Activated T-helper 17 cell treated with anti-CD3 and anti-CD28 coated beads, Interleukin-2, amount 50 U/mL, for 72 hours (primary cell): ENCODE measurements at regions not wholly inside any gene's neighbourhood (a gene's known extent, or its start where the extent isn't known, plus 50 kb on each side); places are given as distances from the start of the nearest gene placed in this dataset.
A peak's percentile ranks its signal among the peaks of the same experiment; 100 is the strongest.

Experiments
- ATAC-seq: fragments of 150-1000 bp; cut with Tn5 transposase; replicated peaks from 2 replicates; pipeline ENCODE4 v1.10.0; 2021; ENCODE audit warnings: mild to moderate bottlenecking, moderate library complexity
- H3K27ac Mint-ChIP-seq: one replicate; pipeline ENCODE4 v1.8.0; 2022; ENCODE audit warnings: mixed read lengths
- H3K27me3 Mint-ChIP-seq: one replicate; pipeline ENCODE4 v1.8.0; 2022; ENCODE audit warnings: mixed read lengths
- H3K36me3 Mint-ChIP-seq: one replicate; pipeline ENCODE4 v1.8.0; 2022; ENCODE audit warnings: low read depth, mild to moderate bottlenecking, mixed read lengths
- H3K4me1 Mint-ChIP-seq: one replicate; pipeline ENCODE4 v1.8.0; 2022; ENCODE audit warnings: mixed read lengths
- H3K4me3 Mint-ChIP-seq: one replicate; pipeline ENCODE4 v1.8.0; 2022; ENCODE audit warnings: mild to moderate bottlenecking, mixed read lengths
- H3K9me3 Mint-ChIP-seq: one replicate; pipeline ENCODE4 v1.8.0; 2022; ENCODE audit warnings: mixed read lengths

DNA sequence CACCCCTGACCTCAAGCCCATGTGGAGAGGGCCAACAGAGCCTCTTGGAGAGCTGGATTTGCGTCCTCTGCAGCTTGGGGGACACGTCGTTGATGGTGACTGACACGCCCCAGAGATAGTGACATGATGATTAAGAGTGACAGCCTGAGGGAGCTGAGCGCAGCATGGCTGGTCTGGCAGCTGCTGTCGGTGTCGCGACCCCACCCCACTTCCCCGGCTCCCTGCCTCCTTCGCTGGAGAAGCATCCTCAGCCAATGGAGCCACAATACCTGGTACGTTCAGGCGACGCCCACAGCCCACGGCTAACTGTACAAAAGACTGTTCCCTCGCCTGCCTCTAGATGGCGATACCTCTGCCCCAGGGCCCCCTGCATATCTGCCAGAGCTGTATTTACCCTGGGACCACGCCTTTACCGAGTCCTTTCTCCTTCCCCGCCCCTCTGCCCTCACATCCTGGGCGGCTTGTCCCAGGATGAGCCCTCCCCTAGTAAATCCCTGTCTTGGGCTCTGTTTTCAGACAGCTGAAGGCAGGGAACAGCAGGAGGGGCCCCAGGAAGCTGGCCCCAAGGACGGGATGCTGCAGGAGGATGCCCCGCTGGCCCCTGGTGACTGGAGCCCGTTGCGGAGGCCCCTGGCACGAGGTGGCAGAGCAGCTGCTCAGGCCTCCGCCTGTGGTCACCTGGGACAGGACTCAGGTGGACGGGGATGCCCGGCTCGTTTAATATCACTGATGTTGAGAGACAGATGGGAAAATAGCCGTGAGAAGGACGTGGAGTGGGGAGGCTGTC lies 90.6 kb downstream of the RPS6KA4 start:
- peak overlapping the region; percentile 80 for H3K4me3 Mint-ChIP-seq
- H3K27ac Mint-ChIP-seq: no peak overlapping the region
- H3K9me3 Mint-ChIP-seq: no peaks in the 10 kb centered on the region

DNA sequence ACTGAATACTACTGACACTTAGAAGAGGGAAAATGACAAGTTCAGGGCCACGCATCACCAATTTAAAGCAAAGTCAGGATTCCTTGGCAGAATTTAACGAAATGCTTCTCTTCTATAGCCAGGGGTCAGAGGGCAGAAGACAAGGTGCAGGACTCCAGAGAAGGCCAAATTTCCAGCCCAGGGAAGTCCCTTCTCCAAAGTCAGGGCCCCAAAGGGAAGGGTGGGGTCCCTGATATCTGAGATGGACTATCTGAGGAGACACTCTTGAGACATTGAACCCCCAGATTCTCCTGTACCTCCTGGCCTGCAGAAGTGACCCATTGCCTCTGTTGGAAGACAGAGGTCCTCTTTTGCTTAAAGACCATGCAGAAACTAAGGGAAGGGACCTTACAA lies 91.2 kb downstream of the RPS6KA4 start:
- Mint-ChIP-seq H3K4me3 (no peak overlapping the region), H3K27ac (no peak overlapping the region), H3K27me3 (peaks cover 8% of the 10 kb centered on the region), H3K4me1 (peaks cover 5% of the 10 kb centered on the region), H3K36me3 (no peaks in the 10 kb centered on the region), H3K9me3 (no peaks in the 10 kb centered on the region)
- ATAC-seq: no peak

More for the DNA sequence above, 90.6 kb downstream of the RPS6KA4 start:
- peaks cover 8% of the 10 kb centered on the region for H3K27me3 Mint-ChIP-seq
- peak; percentile 91 for ATAC-seq
- no peaks in the 10 kb centered on the region for H3K36me3 Mint-ChIP-seq
- H3K4me1 Mint-ChIP-seq: peaks cover 5% of the 10 kb centered on the region

DNA sequence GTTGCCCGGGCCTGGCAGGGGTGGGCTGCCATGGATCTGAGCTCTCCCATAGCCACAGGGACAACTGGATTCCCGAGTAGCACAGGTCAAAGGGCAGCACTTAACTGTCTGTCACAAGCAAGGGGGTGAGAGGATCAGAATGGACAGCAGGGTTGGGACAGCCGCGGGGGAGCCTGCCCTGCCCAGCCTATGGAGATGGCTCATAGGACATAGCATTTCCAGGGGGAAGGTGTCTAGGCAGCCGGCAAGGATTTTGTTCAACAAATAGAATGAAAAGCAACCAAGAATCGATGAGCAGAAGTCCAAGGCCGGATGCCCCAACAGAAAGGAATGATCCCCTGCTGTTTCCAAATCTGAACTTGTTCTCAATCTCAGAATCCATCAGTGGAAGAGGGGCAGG lies 92.9 kb downstream of the RPS6KA4 start:
- Mint-ChIP-seq H3K4me3 (no peak overlapping the region), H3K27ac (no peak overlapping the region), H3K4me1 (peaks cover 5% of the 10 kb centered on the region), H3K36me3 (no peaks in the 10 kb centered on the region), H3K27me3 (peaks cover 7% of the 10 kb centered on the region), H3K9me3 (no peaks in the 10 kb centered on the region)
- no peak for ATAC-seq

DNA sequence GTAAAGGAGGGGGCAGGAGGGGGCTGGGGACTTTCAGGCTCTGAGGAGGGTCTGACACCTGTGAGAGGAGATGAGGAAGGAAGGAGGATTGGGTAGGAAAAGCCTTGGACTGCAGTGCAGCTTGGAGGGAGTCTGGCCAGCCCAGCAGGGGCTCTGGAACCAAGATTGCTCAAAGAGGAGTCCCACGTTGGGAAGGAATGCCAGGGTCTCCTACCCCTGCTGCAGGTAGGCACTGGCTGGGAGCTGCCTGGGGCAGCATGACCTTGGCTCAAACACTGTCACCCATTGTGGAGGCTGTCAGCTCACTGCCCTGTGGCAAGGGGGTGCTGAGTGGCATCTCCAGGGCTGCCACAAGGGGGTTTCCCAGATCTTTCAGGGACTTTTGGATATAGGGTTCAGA lies 94.5 kb downstream of the RPS6KA4 start:
- H3K36me3 Mint-ChIP-seq: no peaks in the 10 kb centered on the region
- H3K27ac Mint-ChIP-seq: no peak overlapping the region
- no peak for ATAC-seq
- no peaks in the 10 kb centered on the region for H3K9me3 Mint-ChIP-seq
- H3K4me3 Mint-ChIP-seq: no peak overlapping the region
- peaks cover 3% of the 10 kb centered on the region for H3K27me3 Mint-ChIP-seq
- H3K4me1 Mint-ChIP-seq: peaks cover 5% of the 10 kb centered on the region

DNA sequence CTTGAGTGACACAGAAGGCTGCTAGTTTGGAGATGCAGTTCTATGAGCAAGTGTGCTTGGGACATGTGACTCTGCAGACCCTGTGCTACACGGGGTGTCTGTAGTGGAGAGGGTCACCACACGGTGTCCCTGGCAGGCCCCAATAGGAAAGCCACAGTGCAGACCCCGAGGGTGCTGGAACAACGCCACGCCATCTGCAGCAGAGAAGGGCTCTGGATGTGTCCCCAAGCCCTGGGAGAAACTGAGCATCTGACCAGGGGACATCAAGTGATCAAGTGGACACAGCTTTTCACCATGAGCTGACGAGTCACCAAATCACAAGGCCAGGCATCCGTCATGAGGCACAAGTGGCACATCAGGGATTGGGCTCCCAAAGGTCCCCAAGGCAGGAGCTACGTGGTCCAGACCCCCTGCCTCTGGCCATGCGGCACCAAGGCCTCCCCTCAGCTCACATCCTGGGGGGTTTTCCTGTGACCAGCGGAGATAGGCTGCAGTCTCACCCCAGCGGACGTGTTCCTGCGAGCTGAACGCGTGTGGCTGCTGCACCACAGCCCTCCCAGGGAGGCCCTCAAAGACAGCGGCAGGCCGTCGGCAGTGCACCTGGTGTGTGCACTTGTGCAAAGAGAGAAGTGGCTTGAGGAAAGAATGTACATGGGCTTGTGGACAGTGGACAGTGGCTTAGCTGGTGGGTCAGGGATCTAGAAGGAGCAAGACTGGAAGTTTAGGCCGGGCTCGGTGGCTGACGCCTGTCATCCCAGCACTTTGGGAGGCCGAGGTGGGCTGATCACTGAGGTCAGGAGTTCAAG lies 96.7 kb downstream of the RPS6KA4 start:
- Mint-ChIP-seq H3K27me3 (no peaks in the 10 kb centered on the region), H3K27ac (no peak overlapping the region), H3K9me3 (no peaks in the 10 kb centered on the region), H3K4me3 (no peak overlapping the region), H3K36me3 (no peaks in the 10 kb centered on the region), H3K4me1 (no peaks in the 10 kb centered on the region)
- ATAC-seq: no peak

DNA sequence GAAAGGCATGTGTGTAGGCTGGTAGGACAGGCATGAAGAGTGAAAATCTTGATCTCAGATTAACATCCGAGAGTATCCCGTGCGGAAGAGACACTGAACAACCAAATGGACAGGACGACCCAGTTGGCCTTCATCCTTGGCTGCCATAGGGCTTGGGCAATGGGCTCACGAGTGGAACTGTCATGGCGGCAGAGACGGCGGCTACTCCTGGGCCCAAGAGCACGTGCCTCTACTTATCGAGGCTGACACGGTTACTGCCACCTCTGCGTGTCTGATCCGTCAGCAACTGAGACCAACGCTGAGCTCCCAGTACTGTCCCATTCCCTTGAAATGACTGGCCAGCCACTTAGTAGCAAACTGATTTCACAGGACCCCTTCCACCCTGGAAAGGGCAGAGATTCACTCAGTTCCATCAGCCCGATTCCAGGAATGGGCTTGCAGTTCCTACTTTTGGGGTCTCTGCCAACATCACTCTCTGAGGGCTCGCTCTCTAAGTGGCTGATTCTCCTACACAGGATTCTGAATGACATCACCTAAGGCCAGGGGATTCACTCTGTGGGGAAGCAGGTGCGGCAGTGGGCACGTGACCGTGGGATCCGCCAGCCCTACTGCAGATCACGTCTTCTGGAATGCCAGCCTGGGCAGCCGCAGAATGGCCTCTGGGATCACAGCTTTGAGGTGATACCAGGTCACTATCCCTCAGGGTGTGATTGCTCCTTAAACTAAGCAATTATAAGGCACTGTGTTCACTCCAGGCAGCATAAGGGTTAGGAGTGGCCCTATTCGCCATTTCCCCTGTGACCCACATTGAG lies 97.8 kb downstream of the RPS6KA4 start:
- no peak for ATAC-seq
- no peak overlapping the region for H3K4me3 Mint-ChIP-seq
- H3K36me3 Mint-ChIP-seq: no peaks in the 10 kb centered on the region
- H3K27ac Mint-ChIP-seq: no peak overlapping the region
- no peaks in the 10 kb centered on the region for H3K4me1 Mint-ChIP-seq
- no peaks in the 10 kb centered on the region for H3K9me3 Mint-ChIP-seq
- no peaks in the 10 kb centered on the region for H3K27me3 Mint-ChIP-seq

DNA sequence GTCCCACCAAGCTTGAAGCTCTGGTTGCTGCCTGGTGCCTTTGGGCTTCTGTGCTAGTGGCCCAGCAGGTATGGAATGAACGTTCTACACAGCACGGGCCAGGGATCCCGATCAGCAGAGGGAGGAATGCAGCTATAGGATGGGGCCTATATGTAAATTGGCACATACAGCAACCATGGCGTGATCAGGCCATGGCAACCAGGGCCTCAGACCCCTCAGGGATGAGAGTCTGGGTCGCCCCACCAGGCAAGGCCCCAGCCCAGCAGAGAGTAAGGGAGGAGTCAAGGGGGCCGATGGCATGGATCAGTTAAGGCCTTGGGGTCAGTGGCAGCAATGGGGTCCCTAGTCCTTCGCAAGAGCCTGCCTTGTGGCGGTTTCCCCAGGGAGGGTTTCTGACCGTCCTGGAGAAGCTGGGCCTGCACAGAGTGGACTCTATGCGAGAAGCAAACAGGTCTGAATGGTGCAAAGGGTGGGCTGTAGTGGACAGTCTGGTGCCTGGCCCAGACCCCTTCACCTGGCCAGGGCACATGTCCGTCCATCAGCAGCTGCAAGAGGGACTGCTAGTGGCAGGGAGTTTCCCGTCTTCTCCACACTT lies 98.2 kb upstream of the SLC22A11 start:
- no peak for ATAC-seq
- no peaks in the 10 kb centered on the region for H3K27me3 Mint-ChIP-seq
- H3K27ac Mint-ChIP-seq: no peak overlapping the region
- H3K4me3 Mint-ChIP-seq: no peak overlapping the region
- no peaks in the 10 kb centered on the region for H3K4me1 Mint-ChIP-seq
- no peaks in the 10 kb centered on the region for H3K36me3 Mint-ChIP-seq
- H3K9me3 Mint-ChIP-seq: no peaks in the 10 kb centered on the region

DNA sequence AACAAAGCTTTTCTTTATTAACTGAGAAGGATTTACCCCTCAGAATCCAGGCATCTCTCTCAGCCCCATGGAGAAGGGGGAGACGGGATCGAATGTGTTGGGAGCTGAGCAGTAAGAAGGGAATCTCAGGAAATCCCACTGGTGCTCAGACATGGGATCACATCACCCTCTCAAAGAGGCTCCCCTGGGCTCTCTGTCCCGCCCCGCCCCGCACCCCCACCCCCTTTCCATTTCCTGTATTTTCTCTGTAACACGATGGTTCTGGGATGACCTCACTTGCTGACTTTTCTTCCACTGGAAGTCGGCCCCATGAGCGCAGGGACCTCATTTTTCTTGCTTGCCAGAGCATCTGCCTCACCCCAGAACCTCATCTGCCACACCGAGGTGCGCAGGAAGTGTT lies 96.7 kb upstream of the SLC22A11 start:
- ATAC-seq: no peak
- Mint-ChIP-seq H3K27ac (no peak overlapping the region), H3K9me3 (no peaks in the 10 kb centered on the region), H3K27me3 (no peaks in the 10 kb centered on the region), H3K36me3 (no peaks in the 10 kb centered on the region), H3K4me3 (no peak overlapping the region), H3K4me1 (no peaks in the 10 kb centered on the region)

DNA sequence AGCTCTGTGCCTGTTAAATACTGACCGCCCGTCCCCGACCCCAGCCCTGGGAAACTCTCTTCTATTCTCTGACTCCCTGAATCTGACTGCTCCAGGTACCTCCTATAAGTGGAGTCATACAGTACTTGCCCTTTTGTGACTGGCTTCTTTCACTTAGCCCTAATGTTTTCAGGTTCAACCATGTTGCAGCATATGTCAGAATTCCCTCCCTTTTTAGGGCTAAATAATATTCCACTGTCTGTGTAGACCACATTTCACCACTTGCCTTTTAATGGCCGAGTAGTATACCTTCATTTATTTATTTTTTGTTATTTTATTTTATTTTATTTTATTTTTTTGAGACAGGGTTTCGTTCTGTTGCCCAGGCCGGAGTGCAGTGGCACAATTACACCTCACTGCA lies 96.1 kb upstream of the SLC22A11 start:
- Mint-ChIP-seq H3K27ac (no peak overlapping the region), H3K4me3 (no peak overlapping the region), H3K27me3 (no peaks in the 10 kb centered on the region), H3K36me3 (no peaks in the 10 kb centered on the region), H3K4me1 (no peaks in the 10 kb centered on the region), H3K9me3 (no peaks in the 10 kb centered on the region)
- ATAC-seq: no peak

DNA sequence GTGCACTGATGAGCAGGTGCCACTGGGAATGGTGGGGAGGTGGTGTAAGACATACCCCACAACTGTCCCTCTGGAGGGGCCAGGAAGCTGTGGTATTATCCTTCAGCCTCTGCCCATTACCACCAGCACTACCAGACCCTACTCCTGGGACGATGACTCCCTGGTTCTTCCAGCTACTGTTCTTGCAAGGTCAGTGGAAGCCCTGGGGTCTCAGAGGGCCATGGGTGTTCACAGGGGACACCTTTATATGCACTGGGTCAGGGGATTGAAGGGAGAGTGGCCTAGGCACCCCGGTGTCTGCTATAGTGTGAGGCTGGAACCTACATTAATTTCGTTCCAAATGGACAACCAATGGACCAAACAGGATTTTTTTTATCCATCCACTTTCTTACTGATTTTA lies 94.7 kb upstream of the SLC22A11 start:
- ATAC-seq: no peak
- Mint-ChIP-seq H3K9me3 (no peaks in the 10 kb centered on the region), H3K4me3 (no peak overlapping the region), H3K27ac (no peak overlapping the region), H3K36me3 (no peaks in the 10 kb centered on the region), H3K27me3 (no peaks in the 10 kb centered on the region), H3K4me1 (no peaks in the 10 kb centered on the region)

DNA sequence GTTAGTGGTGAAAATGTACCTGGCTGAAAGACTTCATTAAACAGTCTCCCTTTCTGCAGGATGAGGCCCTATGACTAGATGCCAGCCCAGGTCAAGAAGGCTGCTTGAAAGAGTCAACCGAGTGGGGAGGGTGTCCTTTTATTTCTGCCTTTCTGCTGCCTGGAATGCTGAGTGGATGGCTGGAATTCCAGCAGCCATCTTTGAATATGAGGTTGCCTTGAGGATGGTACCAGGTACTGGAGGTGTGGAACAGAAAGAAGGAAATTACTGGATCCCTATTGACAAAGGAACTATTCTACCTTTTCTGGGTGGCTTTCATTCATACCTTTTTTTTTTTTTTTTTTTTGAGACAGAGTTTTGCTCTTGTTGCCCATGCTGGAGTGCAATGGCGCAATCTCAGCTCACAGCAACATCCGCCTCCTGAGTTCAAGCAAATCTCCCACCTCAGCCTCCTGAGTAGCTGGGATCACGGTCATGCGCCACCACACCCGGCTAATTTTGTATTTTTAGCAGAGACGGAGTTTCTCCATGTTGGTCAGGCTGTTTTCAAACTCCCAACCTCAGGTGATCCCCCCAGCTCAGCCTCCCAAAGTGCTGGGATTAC lies 89.5 kb upstream of the SLC22A11 start:
- H3K4me3 Mint-ChIP-seq: no peak overlapping the region

DNA sequence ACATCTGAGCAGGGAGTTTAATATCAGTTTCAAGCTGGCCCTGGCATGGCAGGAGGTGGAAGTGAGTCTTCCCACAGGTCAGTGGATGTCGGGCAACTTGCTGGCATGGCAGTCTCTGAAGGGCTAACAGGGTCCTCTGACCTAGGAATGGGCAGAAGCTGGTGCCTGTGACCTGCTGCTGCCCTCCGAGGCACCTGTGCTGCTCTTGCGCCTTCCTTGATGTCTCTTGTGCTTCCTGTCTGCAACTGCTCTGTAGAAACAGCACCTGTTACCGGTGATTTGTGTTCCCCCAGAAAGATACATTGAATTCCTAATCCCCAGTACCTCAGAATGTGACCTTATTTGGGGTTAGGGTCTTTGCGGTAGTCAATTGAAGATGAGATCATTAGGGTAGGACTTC lies 86.5 kb upstream of the SLC22A11 start:
- H3K27ac Mint-ChIP-seq: no peak overlapping the region
- no peaks in the 10 kb centered on the region for H3K36me3 Mint-ChIP-seq
- H3K9me3 Mint-ChIP-seq: no peaks in the 10 kb centered on the region
- peaks cover 5% of the 10 kb centered on the region for H3K4me1 Mint-ChIP-seq
- H3K27me3 Mint-ChIP-seq: peaks cover 18% of the 10 kb centered on the region
- ATAC-seq: no peak
- no peak overlapping the region for H3K4me3 Mint-ChIP-seq

More for the DNA sequence above, 89.5 kb upstream of the SLC22A11 start:
- Mint-ChIP-seq H3K4me1 (peaks cover 5% of the 10 kb centered on the region), H3K27ac (no peak overlapping the region), H3K36me3 (no peaks in the 10 kb centered on the region), H3K27me3 (peaks cover 13% of the 10 kb centered on the region), H3K9me3 (no peaks in the 10 kb centered on the region)
- no peak for ATAC-seq

DNA sequence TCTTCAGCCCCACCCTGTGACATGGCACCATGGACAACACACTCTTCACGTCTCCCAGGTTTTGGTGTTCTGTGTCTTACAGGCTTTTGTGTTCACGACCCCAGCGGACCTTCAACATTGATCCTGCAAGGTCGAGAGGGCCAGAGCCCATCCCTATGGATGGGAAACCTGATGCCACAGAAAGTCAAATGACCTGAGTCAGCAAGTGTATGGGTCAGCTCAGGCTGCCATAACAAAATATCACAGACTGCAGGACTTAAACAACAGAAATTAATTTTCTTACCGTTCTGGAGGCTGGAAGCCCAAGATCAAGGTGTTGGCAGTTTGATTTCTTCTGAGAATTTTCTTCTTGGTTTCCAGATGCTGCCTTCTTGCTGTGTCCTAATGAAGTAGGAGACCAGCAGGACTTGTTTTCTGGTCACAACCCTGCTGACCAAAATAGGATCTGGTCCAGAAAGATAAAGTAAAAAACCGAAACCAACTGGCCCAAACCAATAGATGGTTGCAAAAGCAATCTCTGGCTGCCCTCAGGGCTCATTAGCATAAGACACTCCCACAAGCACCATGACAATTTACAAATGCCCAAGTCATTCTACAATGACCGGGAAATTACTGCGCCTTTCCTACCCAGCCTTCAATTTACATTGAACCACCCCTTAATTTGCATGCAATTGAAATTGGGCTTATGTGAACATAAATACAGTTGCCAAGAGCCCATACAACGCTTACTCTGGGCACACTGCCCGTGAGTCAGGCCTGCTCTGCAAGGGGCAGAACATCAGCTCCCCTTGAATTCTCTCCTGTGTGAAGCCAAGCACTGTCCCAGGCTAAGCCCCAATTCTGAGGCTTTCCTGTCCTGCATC lies 82.9 kb upstream of the SLC22A11 start:
- Mint-ChIP-seq H3K9me3 (no peaks in the 10 kb centered on the region), H3K27ac (no peak overlapping the region), H3K27me3 (peaks cover 30% of the 10 kb centered on the region), H3K4me3 (no peak overlapping the region), H3K36me3 (no peaks in the 10 kb centered on the region), H3K4me1 (peaks cover 5% of the 10 kb centered on the region)
- no peak for ATAC-seq
